ENCODE measurements at regions not wholly inside any gene's neighbourhood (a gene's known extent, or its start where the extent isn't known, plus 50 kb on each side); places are given as distances from the start of the nearest gene placed in this dataset.

- H3K9me3 ChIP-seq: no peaks in the 10 kb centered on the region
- DNase-seq (no peak), ATAC-seq (no peak)
- H3K36me3 ChIP-seq (ENCODE audit: low read depth): no peaks in the 10 kb centered on the region
- H3K4me3 ChIP-seq: no peak overlapping the region
- intact Hi-C loops (cut with DNase I, micrococcal nuclease): no loop called here
- H3K4me1 ChIP-seq (ENCODE audit: low read depth): no peaks in the 10 kb centered on the region
- TF ChIP-seq CTCF (IDR thresholded peaks at IDR 0.05): no peak
These were observed 345.0 kb downstream of the TLE1 start for GRCh38 chr9:81344366-81344765.

- intact Hi-C loops (cut with DNase I, micrococcal nuclease): no loop called here
- ATAC-seq (no peak), DNase-seq (no peak)
- Histone ChIP-seq H3K9me3 (peaks cover 5% of the 10 kb centered on the region), H3K36me3 (ENCODE audit: low read depth) (no peaks in the 10 kb centered on the region), H3K4me1 (ENCODE audit: low read depth) (no peaks in the 10 kb centered on the region), H3K4me3 (no peak overlapping the region)
- TF ChIP-seq CTCF (IDR thresholded peaks at IDR 0.05): no peak
These were observed 353.4 kb downstream of the TLE1 start for GRCh38 chr9:81335879-81336421.

GRCh38 chr9:81321551-81321950 is 367.8 kb downstream of the TLE1 start:
- Histone ChIP-seq H3K36me3 (ENCODE audit: low read depth) (no peaks in the 10 kb centered on the region), H3K4me3 (no peak overlapping the region), H3K4me1 (ENCODE audit: low read depth) (no peaks in the 10 kb centered on the region), H3K9me3 (peaks cover 8% of the 10 kb centered on the region)
- ATAC-seq (no peak), DNase-seq (no peak)
- intact Hi-C loops (cut with DNase I, micrococcal nuclease): no loop called here
- no peak for TF ChIP-seq CTCF (IDR thresholded peaks at IDR 0.05)

GRCh38 chr9:81320909-81321482 is 368.4 kb downstream of the TLE1 start:
- Histone ChIP-seq H3K4me1 (ENCODE audit: low read depth) (no peaks in the 10 kb centered on the region), H3K4me3 (no peak overlapping the region), H3K9me3 (peaks cover 8% of the 10 kb centered on the region), H3K36me3 (ENCODE audit: low read depth) (no peaks in the 10 kb centered on the region)
- intact Hi-C loops (cut with DNase I, micrococcal nuclease): no loop called here
- no peak for ATAC-seq
- TF ChIP-seq CTCF (IDR thresholded peaks at IDR 0.05): no peak
- no peak for DNase-seq

GRCh38 chr9:81318571-81318970 is 370.8 kb downstream of the TLE1 start:
- Histone ChIP-seq H3K36me3 (ENCODE audit: low read depth) (no peaks in the 10 kb centered on the region), H3K4me1 (ENCODE audit: low read depth) (no peaks in the 10 kb centered on the region), H3K9me3 (peaks cover 3% of the 10 kb centered on the region), H3K4me3 (no peak overlapping the region)
- intact Hi-C loops (cut with DNase I, micrococcal nuclease): no loop called here
- no peak for DNase-seq
- ATAC-seq: peak; percentile 78
- no peak for TF ChIP-seq CTCF (IDR thresholded peaks at IDR 0.05)

GRCh38 chr9:81317939-81318338 is 371.4 kb downstream of the TLE1 start:
- no peak for DNase-seq
- intact Hi-C loops (cut with DNase I, micrococcal nuclease): no loop called here
- no peak for TF ChIP-seq CTCF (IDR thresholded peaks at IDR 0.05)

More at GRCh38 chr9:81317939-81318338, 371.4 kb downstream of the TLE1 start:
- no peak overlapping the region for H3K4me3 ChIP-seq
- no peaks in the 10 kb centered on the region for H3K36me3 ChIP-seq (ENCODE audit: low read depth)
- H3K9me3 ChIP-seq: no peaks in the 10 kb centered on the region
- ATAC-seq: peak; percentile 43
- H3K4me1 ChIP-seq (ENCODE audit: low read depth): no peaks in the 10 kb centered on the region
